ENCODE measurements at regions not wholly inside any gene's neighbourhood (a gene's known extent, or its start where the extent isn't known, plus 50 kb on each side); places are given as distances from the start of the nearest gene placed in this dataset.

- H3K4me2 ChIP-seq (ENCODE audit: extremely low read depth, insufficient read depth, low read length) = no peak overlapping the region
- no peaks in the 10 kb centered on the region for H3K27me3 ChIP-seq (ENCODE audit: control insufficient read depth, insufficient read depth, low read length)
- H3K27ac ChIP-seq (ENCODE audit: insufficient read depth, low read length) = no peak overlapping the region
- no peaks in the 10 kb centered on the region for H3K9me3 ChIP-seq (ENCODE audit: control insufficient read depth, insufficient read depth, low read depth, low read length)
- no peak overlapping the region for H3K4me3 ChIP-seq (replicated peaks in 1 of 4; ENCODE audit: control extremely low read depth in 1 of 4, insufficient read depth in 1 of 4, low read depth in 3 of 4, low read length in 4 of 4)
- H4K20me1 ChIP-seq (ENCODE audit: control insufficient read depth, extremely low read depth, insufficient read depth, low read length) = no peaks in the 10 kb centered on the region
- H3K36me3 ChIP-seq (ENCODE audit: control insufficient read depth, insufficient read depth, low read length) = no peaks in the 10 kb centered on the region
- no peak for TF ChIP-seq EZH2 (IDR thresholded peaks at IDR 0.05; ENCODE audit: low read length, missing control alignments)
- no peak for TF ChIP-seq CTCF (conservative IDR thresholded peaks at IDR 0.05 in 1 of 2, IDR thresholded peaks at IDR 0.05 in 1 of 2; ENCODE audit: low read depth in 1 of 2, low read length in 2 of 2)
- no peak for DNase-seq (ENCODE audit: low read depth in 2 of 2)
- H2AFZ ChIP-seq (ENCODE audit: low read length) = no peak overlapping the region
- no peak overlapping the region for H3K9ac ChIP-seq (ENCODE audit: insufficient read depth, low read length)
- no peaks in the 10 kb centered on the region for H3K79me2 ChIP-seq (ENCODE audit: control insufficient read depth, insufficient read depth, low read length)
- no peaks in the 10 kb centered on the region for H3K4me1 ChIP-seq (ENCODE audit: control insufficient read depth, extremely low read depth, insufficient read depth, low read length)
Observed at GRCh38 chr13:74555651-74556420, 421.6 kb upstream of the KLF12 start.

GRCh38 chr13:74555276-74555625 lies 421.0 kb upstream of the KLF12 start:
- Histone ChIP-seq H2AFZ (ENCODE audit: low read length) (no peak overlapping the region), H3K27ac (ENCODE audit: insufficient read depth, low read length) (no peak overlapping the region), H3K9me3 (ENCODE audit: control insufficient read depth, insufficient read depth, low read depth, low read length) (no peaks in the 10 kb centered on the region), H3K4me1 (ENCODE audit: control insufficient read depth, extremely low read depth, insufficient read depth, low read length) (no peaks in the 10 kb centered on the region), H3K9ac (ENCODE audit: insufficient read depth, low read length) (no peak overlapping the region), H3K4me2 (ENCODE audit: extremely low read depth, insufficient read depth, low read length) (no peak overlapping the region), H3K27me3 (ENCODE audit: control insufficient read depth, insufficient read depth, low read length) (no peaks in the 10 kb centered on the region), H3K4me3 (replicated peaks in 1 of 4; ENCODE audit: control extremely low read depth in 1 of 4, insufficient read depth in 1 of 4, low read depth in 3 of 4, low read length in 4 of 4) (no peak overlapping the region), H4K20me1 (ENCODE audit: control insufficient read depth, extremely low read depth, insufficient read depth, low read length) (no peaks in the 10 kb centered on the region), H3K79me2 (ENCODE audit: control insufficient read depth, insufficient read depth, low read length) (no peaks in the 10 kb centered on the region), H3K36me3 (ENCODE audit: control insufficient read depth, insufficient read depth, low read length) (no peaks in the 10 kb centered on the region)
- no peak for TF ChIP-seq EZH2 (IDR thresholded peaks at IDR 0.05; ENCODE audit: low read length, missing control alignments)
- TF ChIP-seq CTCF (conservative IDR thresholded peaks at IDR 0.05 in 1 of 2, IDR thresholded peaks at IDR 0.05 in 1 of 2; ENCODE audit: low read depth in 1 of 2, low read length in 2 of 2) = no peak
- no peak for DNase-seq (ENCODE audit: low read depth in 2 of 2)

GRCh38 chr13:74554569-74555275 lies 420.5 kb upstream of the KLF12 start:
- no peaks in the 10 kb centered on the region for H3K79me2 ChIP-seq (ENCODE audit: control insufficient read depth, insufficient read depth, low read length)
- no peaks in the 10 kb centered on the region for H4K20me1 ChIP-seq (ENCODE audit: control insufficient read depth, extremely low read depth, insufficient read depth, low read length)
- no peak overlapping the region for H3K4me3 ChIP-seq (replicated peaks in 1 of 4; ENCODE audit: control extremely low read depth in 1 of 4, insufficient read depth in 1 of 4, low read depth in 3 of 4, low read length in 4 of 4)
- H3K36me3 ChIP-seq (ENCODE audit: control insufficient read depth, insufficient read depth, low read length) = no peaks in the 10 kb centered on the region
- DNase-seq (ENCODE audit: low read depth in 2 of 2) = peak in 1 of 2 donors; percentile 7
- no peak overlapping the region for H2AFZ ChIP-seq (ENCODE audit: low read length)
- no peak overlapping the region for H3K27ac ChIP-seq (ENCODE audit: insufficient read depth, low read length)
- H3K4me2 ChIP-seq (ENCODE audit: extremely low read depth, insufficient read depth, low read length) = no peak overlapping the region
- H3K27me3 ChIP-seq (ENCODE audit: control insufficient read depth, insufficient read depth, low read length) = no peaks in the 10 kb centered on the region
- no peaks in the 10 kb centered on the region for H3K9me3 ChIP-seq (ENCODE audit: control insufficient read depth, insufficient read depth, low read depth, low read length)
- no peak overlapping the region for H3K9ac ChIP-seq (ENCODE audit: insufficient read depth, low read length)
- H3K4me1 ChIP-seq (ENCODE audit: control insufficient read depth, extremely low read depth, insufficient read depth, low read length) = no peaks in the 10 kb centered on the region
- TF ChIP-seq EZH2 (IDR thresholded peaks at IDR 0.05; ENCODE audit: low read length, missing control alignments) (no peak), CTCF (conservative IDR thresholded peaks at IDR 0.05 in 1 of 2, IDR thresholded peaks at IDR 0.05 in 1 of 2; ENCODE audit: low read depth in 1 of 2, low read length in 2 of 2) (no peak)

Data from fibroblast of lung (primary cell).